GM19328 (cell line): ENCODE measurements at regions not wholly inside any gene's neighbourhood (a gene's known extent, or its start where the extent isn't known, plus 50 kb on each side); places are given as distances from the start of the nearest gene placed in this dataset.
"Not testable (repeated sequence)": the region's sequence is repeated elsewhere in the genome, so short reads cannot be mapped to it uniquely, and the experiment has no call there.

ENCODE experiments used
- ATAC-seq: cut with Tn5 transposase; IDR thresholded peaks from one replicate; pipeline ENCODE4 v1.9.1; 2021; ENCODE audit warnings: mild to moderate bottlenecking, moderate library complexity; ENCODE audit not compliant: unreplicated experiment

GRCh38 chr20:48492015-48492714, 335.6 kb downstream of the PREX1 start:
- no peak for ATAC-seq

GRCh38 chr20:48490961-48491831, 336.6 kb downstream of the PREX1 start:
- ATAC-seq = no peak

- not testable (repeated sequence) for ATAC-seq
Measured at GRCh38 chr20:48490341-48490740, 337.5 kb downstream of the PREX1 start.

- ATAC-seq = no peak
Measured at GRCh38 chr20:48489656-48490055, 338.1 kb downstream of the PREX1 start.

GRCh38 chr20:48489046-48489463, 338.7 kb downstream of the PREX1 start:
- no peak for ATAC-seq

GRCh38 chr20:48488334-48489034, 339.3 kb downstream of the PREX1 start:
- ATAC-seq = not testable (repeated sequence)

GRCh38 chr20:48486065-48486464, 341.7 kb downstream of the PREX1 start:
- ATAC-seq = no peak

GRCh38 chr20:48485153-48485552, 342.6 kb downstream of the PREX1 start:
- not testable (repeated sequence) for ATAC-seq

- ATAC-seq = no peak
Measured at GRCh38 chr20:48483334-48484066, 344.3 kb downstream of the PREX1 start.

GRCh38 chr20:48482790-48483189, 345.0 kb downstream of the PREX1 start:
- no peak for ATAC-seq

GRCh38 chr20:48480216-48480772, 347.5 kb downstream of the PREX1 start:
- ATAC-seq = no peak

GRCh38 chr20:48478806-48479585, 348.8 kb downstream of the PREX1 start:
- ATAC-seq = no peak

- no peak for ATAC-seq
Measured at GRCh38 chr20:48478370-48478769, 349.4 kb downstream of the PREX1 start.

GRCh38 chr20:48476854-48477253, 350.9 kb downstream of the PREX1 start:
- no peak for ATAC-seq

- ATAC-seq = no peak
Measured at GRCh38 chr20:48474022-48474421, 353.8 kb downstream of the PREX1 start.

- no peak for ATAC-seq
Measured at GRCh38 chr20:48471759-48472408, 355.9 kb downstream of the PREX1 start.

GRCh38 chr20:48471176-48471575, 356.6 kb downstream of the PREX1 start:
- ATAC-seq = no peak

GRCh38 chr20:48470141-48470540, 357.7 kb downstream of the PREX1 start:
- no peak for ATAC-seq

GRCh38 chr20:48469026-48469425, 358.8 kb downstream of the PREX1 start:
- no peak for ATAC-seq
